ENCODE measurements at regions not wholly inside any gene's neighbourhood (a gene's known extent, or its start where the extent isn't known, plus 50 kb on each side); places are given as distances from the start of the nearest gene placed in this dataset.

DNA sequence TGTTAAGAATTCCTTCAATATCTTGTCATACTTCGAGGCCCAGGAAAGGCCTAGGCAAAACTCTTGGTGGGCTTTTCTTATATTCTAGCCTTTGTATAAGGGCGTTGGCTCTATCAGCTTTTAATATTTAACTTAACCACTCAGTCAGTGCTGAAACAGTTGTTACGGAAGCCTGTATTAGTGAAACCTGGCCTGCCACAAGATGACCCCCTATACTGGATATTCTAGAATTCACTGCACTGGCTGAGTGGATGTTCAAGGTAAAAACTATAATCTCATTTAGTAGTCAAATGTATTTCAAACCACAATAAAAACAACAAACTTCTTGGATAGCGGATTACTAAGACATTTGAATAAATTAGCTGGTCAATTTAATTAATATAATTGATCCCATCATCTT lies 91.7 kb upstream of the HNMT start:
- Histone ChIP-seq H2AFZ (ENCODE audit: control insufficient read depth, low read length) (no peak overlapping the region), H3K79me2 (ENCODE audit: control insufficient read depth, insufficient read depth, low read length) (no peaks in the 10 kb centered on the region), H3K4me3 (ENCODE audit: control insufficient read depth in 2 of 3, extremely low read depth in 1 of 3, insufficient read depth in 2 of 3, low read depth in 1 of 3, low read length in 3 of 3) (no peak overlapping the region), H3K9me3 (ENCODE audit: control insufficient read depth, low read depth, low read length) (no peaks in the 10 kb centered on the region), H3K36me3 (ENCODE audit: control insufficient read depth in 2 of 2, extremely low read depth in 1 of 2, insufficient read depth in 2 of 2, low read length in 2 of 2) (no peaks in the 10 kb centered on the region), H3K9ac (ENCODE audit: control insufficient read depth, extremely low read depth, insufficient read depth, low read length) (no peak overlapping the region), H3K9me1 (ENCODE audit: control insufficient read depth, extremely low read depth, insufficient read depth, low read length) (no peaks in the 10 kb centered on the region), H3K27ac (ENCODE audit: control insufficient read depth, insufficient read depth, low read length) (no peak overlapping the region), H3K27me3 (ENCODE audit: control insufficient read depth, extremely low read depth, insufficient read depth, low read length) (no peaks in the 10 kb centered on the region), H4K20me1 (ENCODE audit: control insufficient read depth, extremely low read depth, insufficient read depth, low read length) (no peaks in the 10 kb centered on the region), H3K4me1 (ENCODE audit: control insufficient read depth, extremely low read depth, insufficient read depth, low read length) (no peaks in the 10 kb centered on the region), H3K4me2 (ENCODE audit: control insufficient read depth, extremely low read depth, insufficient read depth, low read depth, low read length) (no peak overlapping the region)
- TF ChIP-seq, protein P1, sequence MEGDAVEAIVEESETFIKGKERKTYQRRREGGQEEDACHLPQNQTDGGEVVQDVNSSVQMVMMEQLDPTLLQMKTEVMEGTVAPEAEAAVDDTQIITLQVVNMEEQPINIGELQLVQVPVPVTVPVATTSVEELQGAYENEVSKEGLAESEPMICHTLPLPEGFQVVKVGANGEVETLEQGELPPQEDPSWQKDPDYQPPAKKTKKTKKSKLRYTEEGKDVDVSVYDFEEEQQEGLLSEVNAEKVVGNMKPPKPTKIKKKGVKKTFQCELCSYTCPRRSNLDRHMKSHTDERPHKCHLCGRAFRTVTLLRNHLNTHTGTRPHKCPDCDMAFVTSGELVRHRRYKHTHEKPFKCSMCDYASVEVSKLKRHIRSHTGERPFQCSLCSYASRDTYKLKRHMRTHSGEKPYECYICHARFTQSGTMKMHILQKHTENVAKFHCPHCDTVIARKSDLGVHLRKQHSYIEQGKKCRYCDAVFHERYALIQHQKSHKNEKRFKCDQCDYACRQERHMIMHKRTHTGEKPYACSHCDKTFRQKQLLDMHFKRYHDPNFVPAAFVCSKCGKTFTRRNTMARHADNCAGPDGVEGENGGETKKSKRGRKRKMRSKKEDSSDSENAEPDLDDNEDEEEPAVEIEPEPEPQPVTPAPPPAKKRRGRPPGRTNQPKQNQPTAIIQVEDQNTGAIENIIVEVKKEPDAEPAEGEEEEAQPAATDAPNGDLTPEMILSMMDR (optimal IDR thresholded peaks at IDR 0.05 in 1 of 3, IDR thresholded peaks at IDR 0.05 in 1 of 3, conservative IDR thresholded peaks at IDR 0.05 in 1 of 3; ENCODE audit: extremely low read depth in 1 of 3, insufficient read depth in 2 of 3, low read length in 3 of 3), result no peak
- no peak for TF ChIP-seq EZH2 (IDR thresholded peaks at IDR 0.05; ENCODE audit: low read length)
- DNase-seq (ENCODE audit: low read depth, low spot score) (no peak), FAIRE-seq (no peak)
- dilution Hi-C loops (cut with MboI; ENCODE audit: extremely low pct_ligation_motif_present, low sequenced_read_pairs), result no loop called here

DNA sequence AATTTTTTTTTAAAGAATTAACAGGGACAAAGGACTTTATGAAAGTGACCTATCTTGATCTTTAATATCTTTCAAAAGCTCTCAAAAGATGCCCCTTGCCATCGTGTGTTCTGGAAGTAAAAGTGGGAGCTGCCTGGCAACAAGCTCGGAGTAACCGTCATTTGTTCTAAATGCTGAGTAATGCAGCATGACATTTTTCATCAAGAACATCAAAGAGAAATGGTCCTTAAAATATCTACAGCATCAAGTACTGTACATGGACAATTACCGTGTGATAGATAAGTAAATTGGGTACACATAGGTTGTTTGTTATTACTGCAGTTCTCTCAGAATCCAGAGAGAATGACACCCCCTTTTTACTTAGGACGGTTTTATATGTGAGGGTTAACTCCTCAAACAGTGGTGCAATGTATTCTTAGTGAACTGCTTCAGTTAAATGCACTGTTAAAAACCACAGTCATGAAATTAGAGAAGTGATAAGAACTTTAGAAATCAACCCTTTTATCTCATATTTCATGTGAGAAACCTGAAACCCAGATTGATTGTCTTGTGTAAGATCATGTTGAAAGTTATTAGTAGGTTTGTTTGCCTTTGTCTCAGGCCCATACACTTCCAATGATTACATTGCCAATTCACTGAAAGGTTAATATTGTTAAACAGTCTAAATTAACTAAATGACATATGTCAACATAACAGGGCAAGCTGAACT lies 90.6 kb upstream of the HNMT start:
- Histone ChIP-seq H3K9me3 (ENCODE audit: control insufficient read depth, low read depth, low read length) (no peaks in the 10 kb centered on the region), H3K27ac (ENCODE audit: control insufficient read depth, insufficient read depth, low read length) (no peak overlapping the region), H3K36me3 (ENCODE audit: control insufficient read depth in 2 of 2, extremely low read depth in 1 of 2, insufficient read depth in 2 of 2, low read length in 2 of 2) (no peaks in the 10 kb centered on the region), H3K79me2 (ENCODE audit: control insufficient read depth, insufficient read depth, low read length) (no peaks in the 10 kb centered on the region), H3K4me1 (ENCODE audit: control insufficient read depth, extremely low read depth, insufficient read depth, low read length) (no peaks in the 10 kb centered on the region), H3K4me3 (ENCODE audit: control insufficient read depth in 2 of 3, extremely low read depth in 1 of 3, insufficient read depth in 2 of 3, low read depth in 1 of 3, low read length in 3 of 3) (no peak overlapping the region), H3K4me2 (ENCODE audit: control insufficient read depth, extremely low read depth, insufficient read depth, low read depth, low read length) (no peak overlapping the region), H3K9me1 (ENCODE audit: control insufficient read depth, extremely low read depth, insufficient read depth, low read length) (no peaks in the 10 kb centered on the region), H3K27me3 (ENCODE audit: control insufficient read depth, extremely low read depth, insufficient read depth, low read length) (no peaks in the 10 kb centered on the region), H4K20me1 (ENCODE audit: control insufficient read depth, extremely low read depth, insufficient read depth, low read length) (no peaks in the 10 kb centered on the region), H2AFZ (ENCODE audit: control insufficient read depth, low read length) (no peak overlapping the region), H3K9ac (ENCODE audit: control insufficient read depth, extremely low read depth, insufficient read depth, low read length) (no peak overlapping the region)
- no peak for FAIRE-seq
- DNase-seq (ENCODE audit: low read depth, low spot score), result no peak
- dilution Hi-C loops (cut with MboI; ENCODE audit: extremely low pct_ligation_motif_present, low sequenced_read_pairs), result no loop called here
- TF ChIP-seq, protein P1 (optimal IDR thresholded peaks at IDR 0.05 in 1 of 3, IDR thresholded peaks at IDR 0.05 in 1 of 3, conservative IDR thresholded peaks at IDR 0.05 in 1 of 3; ENCODE audit: extremely low read depth in 1 of 3, insufficient read depth in 2 of 3, low read length in 3 of 3), result no peak
- no peak for TF ChIP-seq EZH2 (IDR thresholded peaks at IDR 0.05; ENCODE audit: low read length)

All from keratinocyte (primary cell).